ENCODE measurements at regions not wholly inside any gene's neighbourhood (a gene's known extent, or its start where the extent isn't known, plus 50 kb on each side); places are given as distances from the start of the nearest gene placed in this dataset.

DNA sequence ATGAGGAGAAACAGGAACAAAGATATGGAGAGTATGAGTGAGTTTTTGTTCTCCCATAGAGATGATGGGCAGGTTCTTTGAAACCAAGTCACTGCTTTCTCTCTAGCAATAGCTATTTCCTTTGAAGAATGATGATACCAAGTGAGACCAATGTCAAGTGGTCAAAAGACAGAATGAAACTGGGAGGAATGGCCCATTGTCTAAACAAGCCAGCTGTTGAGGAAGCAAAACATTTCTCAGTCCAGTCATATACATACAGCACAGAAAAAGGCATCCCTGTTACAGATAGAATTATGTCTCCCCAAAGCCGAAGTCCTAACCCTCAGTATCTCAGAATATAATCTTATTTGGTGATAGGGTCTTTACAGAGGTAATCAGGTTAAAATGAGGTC, 66.1 kb upstream of the EPC2 start:
- TF ChIP-seq POLR2A (IDR thresholded peaks at IDR 0.05) (no peak), EP300 (IDR thresholded peaks at IDR 0.05) (no peak), POLR2AphosphoS5 (IDR thresholded peaks at IDR 0.05) (no peak)
- TF ChIP-seq, protein P1, sequence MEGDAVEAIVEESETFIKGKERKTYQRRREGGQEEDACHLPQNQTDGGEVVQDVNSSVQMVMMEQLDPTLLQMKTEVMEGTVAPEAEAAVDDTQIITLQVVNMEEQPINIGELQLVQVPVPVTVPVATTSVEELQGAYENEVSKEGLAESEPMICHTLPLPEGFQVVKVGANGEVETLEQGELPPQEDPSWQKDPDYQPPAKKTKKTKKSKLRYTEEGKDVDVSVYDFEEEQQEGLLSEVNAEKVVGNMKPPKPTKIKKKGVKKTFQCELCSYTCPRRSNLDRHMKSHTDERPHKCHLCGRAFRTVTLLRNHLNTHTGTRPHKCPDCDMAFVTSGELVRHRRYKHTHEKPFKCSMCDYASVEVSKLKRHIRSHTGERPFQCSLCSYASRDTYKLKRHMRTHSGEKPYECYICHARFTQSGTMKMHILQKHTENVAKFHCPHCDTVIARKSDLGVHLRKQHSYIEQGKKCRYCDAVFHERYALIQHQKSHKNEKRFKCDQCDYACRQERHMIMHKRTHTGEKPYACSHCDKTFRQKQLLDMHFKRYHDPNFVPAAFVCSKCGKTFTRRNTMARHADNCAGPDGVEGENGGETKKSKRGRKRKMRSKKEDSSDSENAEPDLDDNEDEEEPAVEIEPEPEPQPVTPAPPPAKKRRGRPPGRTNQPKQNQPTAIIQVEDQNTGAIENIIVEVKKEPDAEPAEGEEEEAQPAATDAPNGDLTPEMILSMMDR (IDR thresholded peaks at IDR 0.05), result no peak

DNA sequence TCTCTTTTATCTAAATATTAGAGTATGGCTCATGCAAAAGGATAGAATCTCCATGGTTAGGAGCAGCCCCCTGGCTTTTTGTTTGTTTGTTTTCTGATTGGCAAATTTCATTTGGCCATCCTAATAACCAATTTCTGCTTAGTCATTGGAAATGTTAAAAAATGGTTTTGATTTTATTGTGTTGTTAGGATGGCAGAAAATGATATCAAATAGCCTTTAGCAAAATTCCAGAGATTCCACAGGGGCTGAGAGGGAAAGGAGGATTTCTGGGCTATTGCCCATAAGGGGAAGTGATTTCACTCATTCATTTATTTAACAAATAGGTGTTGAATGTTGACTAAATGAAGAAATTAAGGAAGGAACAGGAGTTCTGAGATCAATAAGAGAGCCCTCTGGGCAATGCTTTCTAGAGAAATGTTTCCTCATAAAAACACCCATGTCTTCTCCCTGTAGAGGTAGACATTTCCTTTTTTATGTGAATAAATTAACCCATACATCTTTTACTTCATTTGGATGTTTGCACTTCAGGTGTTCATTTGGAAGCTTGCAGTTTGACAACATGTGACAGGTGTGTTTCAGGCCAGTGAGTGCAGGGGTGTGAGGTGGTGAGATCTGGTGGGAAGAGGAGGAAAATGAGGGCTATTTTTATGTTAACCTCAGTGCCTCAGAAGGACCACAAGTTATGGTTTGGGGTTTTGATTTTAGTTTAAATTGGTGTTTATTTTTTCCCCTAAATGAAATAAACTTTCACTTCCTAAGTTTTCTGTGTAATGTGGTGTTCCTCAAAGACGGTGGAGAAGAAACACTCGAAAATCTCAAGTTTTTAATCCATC, 61.7 kb upstream of the EPC2 start:
- Histone ChIP-seq H3K9me3 (no peaks in the 10 kb centered on the region), H3K27me3 (no peaks in the 10 kb centered on the region), H3K27ac (no peak overlapping the region), H3K36me3 (no peaks in the 10 kb centered on the region), H3K4me3 (no peak overlapping the region), H3K4me1 (no peaks in the 10 kb centered on the region)
- ATAC-seq (ENCODE audit: low FRiP score in 2 of 2) (no peak), DNase-seq (no peak)
- WGBS, 2 donors, result 57 to 76% methylated on average over 2 of the region's 2 CpGs
- TF ChIP-seq POLR2AphosphoS5 (IDR thresholded peaks at IDR 0.05) (no peak), EP300 (IDR thresholded peaks at IDR 0.05) (no peak), POLR2A (IDR thresholded peaks at IDR 0.05) (no peak)
- TF ChIP-seq, protein P1 (IDR thresholded peaks at IDR 0.05), result no peak

More for the DNA sequence above, 66.1 kb upstream of the EPC2 start:
- Histone ChIP-seq H3K27ac (no peak overlapping the region), H3K4me1 (no peaks in the 10 kb centered on the region), H3K27me3 (no peaks in the 10 kb centered on the region), H3K36me3 (no peaks in the 10 kb centered on the region), H3K9me3 (no peaks in the 10 kb centered on the region), H3K4me3 (no peak overlapping the region)
- ATAC-seq (ENCODE audit: low FRiP score in 2 of 2), result no peak
- no peak for DNase-seq
- 75 to 87% methylated on average over 1 of the region's 1 CpG for WGBS, 2 donors

DNA sequence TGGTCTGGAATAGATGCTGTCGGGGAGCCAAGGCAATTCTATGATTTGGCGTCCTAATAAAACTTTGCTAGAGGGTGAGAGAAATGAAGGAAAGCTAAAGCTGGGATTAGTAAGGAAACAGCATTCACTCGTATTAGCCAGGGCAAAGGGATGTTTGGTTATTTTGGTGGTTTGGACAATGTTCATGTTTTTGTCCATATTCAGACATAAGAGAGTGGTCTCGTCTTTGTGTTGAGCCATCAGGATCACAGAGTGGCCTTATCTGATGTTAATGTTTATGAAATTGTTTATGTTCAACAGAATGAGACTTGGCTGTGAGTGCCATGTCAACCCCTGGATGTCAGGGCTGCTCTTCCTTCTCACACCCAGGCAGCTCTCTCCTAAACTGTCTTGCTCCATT, 58.9 kb upstream of the EPC2 start:
- no peak overlapping the region for H3K27ac ChIP-seq
- TF ChIP-seq POLR2A (IDR thresholded peaks at IDR 0.05), result no peak
- TF ChIP-seq, protein P1 (IDR thresholded peaks at IDR 0.05), result no peak
- no peak for TF ChIP-seq POLR2AphosphoS5 (IDR thresholded peaks at IDR 0.05)
- no peak for TF ChIP-seq EP300 (IDR thresholded peaks at IDR 0.05)
- ATAC-seq (ENCODE audit: low FRiP score in 2 of 2), result no peak
- DNase-seq, result no peak
- H3K4me3 ChIP-seq, result no peak overlapping the region
- no peaks in the 10 kb centered on the region for H3K4me1 ChIP-seq
- no peaks in the 10 kb centered on the region for H3K36me3 ChIP-seq
- 80 to 83% methylated on average over 4 of the region's 4 CpGs for WGBS, 2 donors
- H3K27me3 ChIP-seq, result no peaks in the 10 kb centered on the region
- H3K9me3 ChIP-seq, result no peaks in the 10 kb centered on the region

- Histone ChIP-seq H3K27ac (no peak overlapping the region), H3K36me3 (no peaks in the 10 kb centered on the region), H3K4me1 (no peaks in the 10 kb centered on the region), H3K9me3 (no peaks in the 10 kb centered on the region), H3K4me3 (no peak overlapping the region), H3K27me3 (no peaks in the 10 kb centered on the region)
- 70 to 85% methylated on average over 4 of the region's 4 CpGs for WGBS, 2 donors
- no peak for TF ChIP-seq POLR2AphosphoS5 (IDR thresholded peaks at IDR 0.05)
- TF ChIP-seq POLR2A (IDR thresholded peaks at IDR 0.05), result no peak
- no peak for TF ChIP-seq EP300 (IDR thresholded peaks at IDR 0.05)
- TF ChIP-seq, protein P1 (IDR thresholded peaks at IDR 0.05), result no peak
- DNase-seq (no peak), ATAC-seq (ENCODE audit: low FRiP score in 2 of 2) (no peak)
Observed at GRCh38 chr2:148586522-148587128, 57.9 kb upstream of the EPC2 start.
